Astrocyte of the spinal cord (primary cell): ENCODE measurements at regions not wholly inside any gene's neighbourhood (a gene's known extent, or its start where the extent isn't known, plus 50 kb on each side); places are given as distances from the start of the nearest gene placed in this dataset.

Experiments
- DNase-seq: peaks from one replicate; pipeline ENCODE4 v3.0.0; 2011; ENCODE audit warnings: low read depth, low spot score
- H3K4me3 ChIP-seq: 2 replicates; pipeline ENCODE4 v1.5.1; 2011; ENCODE audit warnings: low read depth, mild to moderate bottlenecking, low read length, moderate library complexity
- in situ Hi-C: cut with HindIII; loops from 2 replicates; pipeline ENCODE4 v1.10.0; 2017; ENCODE audit warnings: low sequenced_read_pairs
- TF ChIP-seq, protein P1 (sequence below): IDR thresholded peaks from 2 replicates; pipeline ENCODE4 v1.5.1; 2012; ENCODE audit warnings: low read depth, mild to moderate bottlenecking, low read length, inconsistent platforms

DNA sequence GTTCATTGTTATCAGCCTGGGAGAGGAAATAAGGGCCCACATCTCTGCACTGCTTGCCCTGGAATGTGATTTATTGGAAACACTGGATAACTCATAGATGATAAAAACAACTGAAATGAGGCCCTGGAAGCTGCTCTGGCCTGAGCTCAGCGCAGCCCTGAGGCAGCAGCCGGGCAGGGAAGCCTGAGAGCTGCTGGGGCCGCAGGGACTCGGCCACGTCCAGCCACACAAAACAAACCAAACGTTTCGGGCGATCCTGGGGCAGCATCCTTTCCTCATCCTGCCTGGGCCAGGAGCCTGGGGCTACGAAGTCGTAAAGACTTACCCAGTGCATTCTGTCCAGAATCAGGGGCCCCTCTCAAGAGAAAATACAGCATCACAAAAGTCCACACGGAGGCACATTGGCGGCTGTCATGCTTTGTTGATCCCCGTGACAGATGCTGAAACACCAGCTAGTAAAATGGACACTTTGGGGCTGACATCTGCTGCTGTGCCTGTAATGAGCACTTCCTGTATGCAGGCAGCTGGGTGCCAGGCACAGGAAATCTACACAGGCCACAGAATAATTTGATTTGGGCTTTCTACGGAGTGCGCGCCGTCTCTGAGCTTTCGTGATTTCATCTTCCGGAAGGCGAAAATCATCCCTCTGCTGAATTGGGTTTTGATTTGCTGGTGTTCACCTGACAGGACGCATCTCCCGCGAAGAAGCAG is 250.6 kb downstream of the EIPR1 start:
- no peak overlapping the region for H3K4me3 ChIP-seq
- DNase-seq, result no peak
- in situ Hi-C loops, result no loop called here
- TF ChIP-seq, protein P1, sequence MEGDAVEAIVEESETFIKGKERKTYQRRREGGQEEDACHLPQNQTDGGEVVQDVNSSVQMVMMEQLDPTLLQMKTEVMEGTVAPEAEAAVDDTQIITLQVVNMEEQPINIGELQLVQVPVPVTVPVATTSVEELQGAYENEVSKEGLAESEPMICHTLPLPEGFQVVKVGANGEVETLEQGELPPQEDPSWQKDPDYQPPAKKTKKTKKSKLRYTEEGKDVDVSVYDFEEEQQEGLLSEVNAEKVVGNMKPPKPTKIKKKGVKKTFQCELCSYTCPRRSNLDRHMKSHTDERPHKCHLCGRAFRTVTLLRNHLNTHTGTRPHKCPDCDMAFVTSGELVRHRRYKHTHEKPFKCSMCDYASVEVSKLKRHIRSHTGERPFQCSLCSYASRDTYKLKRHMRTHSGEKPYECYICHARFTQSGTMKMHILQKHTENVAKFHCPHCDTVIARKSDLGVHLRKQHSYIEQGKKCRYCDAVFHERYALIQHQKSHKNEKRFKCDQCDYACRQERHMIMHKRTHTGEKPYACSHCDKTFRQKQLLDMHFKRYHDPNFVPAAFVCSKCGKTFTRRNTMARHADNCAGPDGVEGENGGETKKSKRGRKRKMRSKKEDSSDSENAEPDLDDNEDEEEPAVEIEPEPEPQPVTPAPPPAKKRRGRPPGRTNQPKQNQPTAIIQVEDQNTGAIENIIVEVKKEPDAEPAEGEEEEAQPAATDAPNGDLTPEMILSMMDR, result no peak

DNA sequence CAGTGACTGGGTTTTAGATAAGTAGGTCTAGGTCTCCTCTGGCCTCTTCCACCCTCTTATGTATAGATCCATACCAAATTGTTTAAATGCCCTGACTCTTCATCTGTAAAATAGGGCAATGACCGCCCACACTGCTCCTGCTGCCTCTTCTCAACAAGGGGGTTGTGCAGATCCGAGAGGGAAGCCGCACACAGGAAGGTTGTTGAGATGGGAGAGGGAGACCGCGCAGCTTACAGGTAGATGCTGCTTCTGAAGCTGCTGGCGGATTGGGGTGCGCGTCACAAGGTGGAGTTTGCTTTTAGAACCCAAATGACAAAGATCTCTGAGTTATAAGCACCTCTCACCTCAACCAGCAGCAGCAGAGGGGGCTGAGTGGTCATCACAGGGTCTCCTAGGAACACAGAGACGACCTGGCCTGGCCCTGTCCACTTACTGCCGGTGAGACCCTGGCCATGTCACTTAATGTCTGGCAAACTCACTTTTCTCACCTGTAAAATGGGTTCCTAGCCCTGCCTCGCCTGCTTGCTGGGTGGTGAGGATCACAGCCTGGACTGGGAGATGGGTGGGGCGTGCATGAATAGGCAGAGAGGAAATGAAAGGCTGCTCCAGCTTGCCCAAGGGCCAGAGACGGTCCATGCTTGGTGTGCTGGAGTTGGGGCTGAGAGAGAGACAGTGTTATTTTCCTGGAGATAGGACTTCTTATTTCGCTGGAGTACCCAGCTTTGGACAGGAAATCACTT is 251.3 kb downstream of the EIPR1 start:
- in situ Hi-C loops, result no loop called here
- TF ChIP-seq, protein P1, result no peak
- no peak for DNase-seq
- no peak overlapping the region for H3K4me3 ChIP-seq

DNA sequence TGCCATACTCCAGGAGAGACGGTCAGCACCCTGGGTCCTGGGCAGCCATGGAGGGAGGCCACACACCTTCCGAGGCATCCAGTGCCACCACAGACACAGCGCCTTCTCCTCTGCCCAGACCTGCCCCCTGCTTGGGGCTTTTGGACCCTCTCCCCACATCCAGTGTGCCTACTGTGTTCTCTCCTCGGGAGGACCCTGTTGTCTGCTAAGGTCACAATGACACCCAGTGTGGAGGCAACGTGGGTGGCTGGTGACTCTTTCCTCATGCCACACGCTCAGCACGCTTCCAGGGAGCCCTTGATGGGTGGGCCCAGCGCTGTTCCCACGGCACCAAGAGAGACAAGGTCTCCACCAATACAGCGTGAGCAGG is 251.9 kb downstream of the EIPR1 start:
- in situ Hi-C loops, result no loop called here
- H3K4me3 ChIP-seq, result no peak overlapping the region
- no peak for DNase-seq
- TF ChIP-seq, protein P1, result no peak

DNA sequence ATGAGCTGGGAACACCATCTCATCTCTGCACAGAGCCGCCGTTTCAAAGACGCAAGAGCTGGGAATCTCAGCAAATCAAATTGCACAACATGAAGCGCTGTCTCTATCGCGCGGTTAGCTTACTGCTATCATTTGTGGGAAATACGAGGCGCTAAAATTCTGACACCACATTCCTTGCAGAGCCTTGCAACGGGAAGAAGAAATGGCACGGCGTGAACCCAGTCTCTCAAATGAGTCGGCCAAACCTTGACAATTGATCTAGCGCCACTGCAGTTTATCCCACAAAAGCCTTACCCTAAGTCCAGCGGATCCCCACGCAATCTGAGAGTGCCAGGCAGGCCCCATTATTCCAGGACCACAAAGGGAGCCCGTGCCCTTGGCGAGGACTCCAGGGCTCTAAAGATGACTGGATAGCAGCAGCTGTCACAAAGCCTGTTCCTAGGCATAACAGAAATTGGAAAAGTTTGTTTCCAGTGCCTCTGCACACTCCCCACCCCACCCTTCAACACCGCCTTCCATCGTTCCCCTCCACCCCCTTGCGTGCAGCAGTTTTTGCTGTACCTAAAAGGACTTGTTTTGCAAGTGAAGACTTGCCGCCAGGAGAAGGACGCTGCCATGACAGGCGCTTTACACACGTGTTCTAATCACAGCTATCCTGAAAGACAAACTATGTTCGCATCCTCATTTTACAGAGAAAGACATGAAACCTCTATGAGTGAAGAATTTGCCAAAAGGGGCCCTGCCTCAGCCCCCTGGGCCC is 252.4 kb downstream of the EIPR1 start:
- H3K4me3 ChIP-seq, result no peak overlapping the region
- in situ Hi-C loops, result no loop called here
- no peak for DNase-seq
- TF ChIP-seq, protein P1, result no peak

DNA sequence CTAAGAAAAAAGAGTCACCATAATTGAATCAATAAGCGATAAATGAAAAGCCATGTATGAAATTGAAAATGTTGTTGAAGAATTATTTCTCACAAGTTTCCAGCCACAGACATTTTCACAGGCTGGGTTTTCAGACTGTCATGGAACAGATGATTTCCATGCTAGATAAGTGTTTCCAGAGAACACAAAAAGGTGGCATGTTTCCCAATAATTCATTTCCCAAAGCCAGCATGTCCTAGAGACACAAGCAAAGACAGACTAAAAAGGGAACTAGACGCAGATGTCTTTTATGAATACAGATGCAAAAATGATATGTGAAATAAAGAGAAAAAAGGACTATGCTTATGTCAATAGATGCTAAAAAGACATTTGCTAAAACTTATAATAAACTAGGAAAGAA is 255.1 kb downstream of the EIPR1 start:
- H3K4me3 ChIP-seq, result no peak overlapping the region
- TF ChIP-seq, protein P1, result no peak
- in situ Hi-C loops, result no loop called here
- DNase-seq, result no peak

DNA sequence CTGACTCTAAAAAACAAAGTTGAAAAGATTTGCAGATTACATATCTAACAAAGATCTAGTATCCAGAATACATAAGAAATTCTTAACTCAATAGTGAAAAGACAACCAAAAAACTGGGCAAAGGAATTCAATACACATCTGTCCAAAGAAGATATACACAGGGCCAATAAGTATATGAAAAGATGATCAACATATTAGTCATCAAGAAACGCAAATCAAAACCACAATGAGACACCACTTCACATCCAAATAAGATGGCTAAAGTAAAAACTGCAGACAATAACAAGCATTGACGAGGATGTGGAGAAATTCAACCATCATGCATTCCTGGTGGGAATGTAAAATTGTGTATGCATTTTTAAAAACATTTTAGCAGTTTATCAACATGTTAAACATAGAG is 256.0 kb downstream of the EIPR1 start:
- in situ Hi-C loops, result no loop called here
- TF ChIP-seq, protein P1, result no peak
- H3K4me3 ChIP-seq, result no peak overlapping the region
- DNase-seq, result no peak
